Fibroblast of skin of left quadriceps (primary cell): ENCODE measurements at regions not wholly inside any gene's neighbourhood (a gene's known extent, or its start where the extent isn't known, plus 50 kb on each side); places are given as distances from the start of the nearest gene placed in this dataset.

Experiments
- DNase-seq, 2 experiments: peaks; one replicate each; pipeline ENCODE4 v3.0.0-alpha.2; 2013; ENCODE audit warnings: low read depth in 2 of 2

- DNase-seq = no peak
These were observed 425.3 kb upstream of the ANKRD30A start for GRCh38 chr10:36700123-36700522.

GRCh38 chr10:36692759-36693158 is 432.6 kb upstream of the ANKRD30A start:
- no peak for DNase-seq

GRCh38 chr10:36688717-36689116 is 436.7 kb upstream of the ANKRD30A start:
- DNase-seq = no peak

GRCh38 chr10:36683421-36683820 is 442.0 kb upstream of the ANKRD30A start:
- DNase-seq = no peak

GRCh38 chr10:36681751-36682632 is 443.4 kb upstream of the ANKRD30A start:
- peak in 1 of 2 experiments; percentile 14 for DNase-seq

GRCh38 chr10:36679554-36679953 is 445.8 kb upstream of the ANKRD30A start:
- no peak for DNase-seq

GRCh38 chr10:36677431-36677768 is 448.0 kb upstream of the ANKRD30A start:
- DNase-seq = no peak

GRCh38 chr10:36676756-36677430 is 448.5 kb upstream of the ANKRD30A start:
- peak; percentile 77 to 79 for DNase-seq

- DNase-seq = peak; percentile 40 to 48
These were observed 449.1 kb upstream of the ANKRD30A start for GRCh38 chr10:36676321-36676720.

- peak; percentile 55 to 65 for DNase-seq
These were observed 449.9 kb upstream of the ANKRD30A start for GRCh38 chr10:36675458-36675880.

- DNase-seq = peak; percentile 42 to 50
These were observed 453.8 kb upstream of the ANKRD30A start for GRCh38 chr10:36671607-36672006.

GRCh38 chr10:36670621-36671402 is 454.6 kb upstream of the ANKRD30A start:
- peak; percentile 39 to 59 for DNase-seq

GRCh38 chr10:36669615-36670352 is 455.6 kb upstream of the ANKRD30A start:
- DNase-seq = no peak

GRCh38 chr10:36666451-36666850 is 458.9 kb upstream of the ANKRD30A start:
- DNase-seq = no peak

- no peak for DNase-seq
These were observed 462.8 kb upstream of the ANKRD30A start for GRCh38 chr10:36662571-36662970.

- no peak for DNase-seq
These were observed 475.1 kb upstream of the ANKRD30A start for GRCh38 chr10:36650274-36650673.

GRCh38 chr10:36647540-36647939 is 477.9 kb upstream of the ANKRD30A start:
- DNase-seq = no peak

- no peak for DNase-seq
These were observed 484.8 kb upstream of the ANKRD30A start for GRCh38 chr10:36640626-36641025.

GRCh38 chr10:36638462-36639155 is 486.8 kb upstream of the ANKRD30A start:
- DNase-seq = no peak

- DNase-seq = no peak
These were observed 488.5 kb upstream of the ANKRD30A start for GRCh38 chr10:36636879-36637278.

- no peak for DNase-seq
These were observed 489.0 kb upstream of the ANKRD30A start for GRCh38 chr10:36636285-36636839.
